Tibial nerve (tissue), 4 donors: ENCODE measurements at regions not wholly inside any gene's neighbourhood (a gene's known extent, or its start where the extent isn't known, plus 50 kb on each side); places are given as distances from the start of the nearest gene placed in this dataset.

ENCODE experiments used
- EP300 ChIP-seq, 2 donors: sonication (generic); formaldehyde crosslinking; IDR thresholded peaks; one replicate each; pipeline ENCODE4 v1.6.1; 2017; ENCODE audit warnings: antibody characterized with exemption in 2 of 2, mild to moderate bottlenecking in 1 of 2
- POLR2A ChIP-seq, 2 donors: fragments of 450-650 bp; IDR thresholded peaks; one replicate each; pipeline ENCODE4 v1.6.1; 2017; ENCODE audit warnings: antibody characterized with exemption in 2 of 2, mild to moderate bottlenecking in 2 of 2, moderate library complexity in 2 of 2
- TF ChIP-seq, protein P1 (sequence below), 5 experiments: fragments of 200-600 bp in 3 of 5; fragments of 450-650 bp in 2 of 5; sonication (generic) in 3 of 5; IDR thresholded peaks; one replicate each; pipeline ENCODE4 v1.5.1; 2016 to 2019; ENCODE audit warnings: antibody characterized with exemption in 5 of 5, mild to moderate bottlenecking in 3 of 5, moderate library complexity in 2 of 5

DNA sequence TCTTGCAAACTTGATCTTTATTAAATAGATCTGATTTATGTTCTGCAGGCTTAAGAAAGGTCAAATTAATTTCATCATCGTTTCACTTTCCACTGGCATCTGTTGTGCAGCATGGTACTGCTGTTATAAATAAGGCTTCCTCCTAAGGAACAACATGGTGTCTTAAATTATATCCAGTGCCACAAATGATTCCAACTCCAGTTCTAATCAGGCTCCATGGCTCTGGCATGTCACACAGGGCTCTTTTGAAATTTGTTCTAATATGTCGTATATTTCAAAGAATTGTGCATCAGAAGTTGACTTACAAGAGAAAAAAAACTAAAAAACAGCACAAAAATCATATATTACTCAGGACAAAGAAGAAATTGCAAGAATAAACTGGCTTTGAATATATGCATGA is 1090.8 kb upstream of the CELF2 start:
- TF ChIP-seq, protein P1, sequence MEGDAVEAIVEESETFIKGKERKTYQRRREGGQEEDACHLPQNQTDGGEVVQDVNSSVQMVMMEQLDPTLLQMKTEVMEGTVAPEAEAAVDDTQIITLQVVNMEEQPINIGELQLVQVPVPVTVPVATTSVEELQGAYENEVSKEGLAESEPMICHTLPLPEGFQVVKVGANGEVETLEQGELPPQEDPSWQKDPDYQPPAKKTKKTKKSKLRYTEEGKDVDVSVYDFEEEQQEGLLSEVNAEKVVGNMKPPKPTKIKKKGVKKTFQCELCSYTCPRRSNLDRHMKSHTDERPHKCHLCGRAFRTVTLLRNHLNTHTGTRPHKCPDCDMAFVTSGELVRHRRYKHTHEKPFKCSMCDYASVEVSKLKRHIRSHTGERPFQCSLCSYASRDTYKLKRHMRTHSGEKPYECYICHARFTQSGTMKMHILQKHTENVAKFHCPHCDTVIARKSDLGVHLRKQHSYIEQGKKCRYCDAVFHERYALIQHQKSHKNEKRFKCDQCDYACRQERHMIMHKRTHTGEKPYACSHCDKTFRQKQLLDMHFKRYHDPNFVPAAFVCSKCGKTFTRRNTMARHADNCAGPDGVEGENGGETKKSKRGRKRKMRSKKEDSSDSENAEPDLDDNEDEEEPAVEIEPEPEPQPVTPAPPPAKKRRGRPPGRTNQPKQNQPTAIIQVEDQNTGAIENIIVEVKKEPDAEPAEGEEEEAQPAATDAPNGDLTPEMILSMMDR (IDR thresholded peaks at IDR 0.05): no peak
- no peak for TF ChIP-seq POLR2A (IDR thresholded peaks at IDR 0.05)
- TF ChIP-seq EP300 (IDR thresholded peaks at IDR 0.05): no peak
